CD8-positive, alpha-beta memory T cell (primary cell): ENCODE measurements at regions not wholly inside any gene's neighbourhood (a gene's known extent, or its start where the extent isn't known, plus 50 kb on each side); places are given as distances from the start of the nearest gene placed in this dataset.

Source experiments
- CTCF ChIA-PET: fragments of 350-600 bp; sonication (Branson Sonifier 250); formaldehyde crosslinking; loops from one replicate; lab custom pipeline; 2021; ENCODE audit warnings: antibody characterized with exemption; lab: Charles Lee
- POLR2A ChIA-PET: fragments of 350-600 bp; sonication (Branson Sonifier 250); formaldehyde crosslinking; loops from one replicate; lab custom pipeline; 2021; ENCODE audit warnings: antibody characterized with exemption; lab: Charles Lee
- DNase-seq, 5 donors: peaks; one replicate each; pipeline versions ENCODE4 v3.0.0 to v3.0.0-alpha.2; 2020 to 2022; ENCODE audit warnings: mixed read lengths in 1 of 5
- H3K27ac ChIP-seq: one replicate; pipeline ENCODE4 v1.7.0; 2013; ENCODE audit warnings: low read depth, mild to moderate bottlenecking, low read length, moderate library complexity
- H3K27me3 ChIP-seq: 2 replicates; pipeline ENCODE4 v1.7.0; 2013; ENCODE audit warnings: low read length, mild to moderate bottlenecking; ENCODE audit not compliant: insufficient read depth, poor library complexity, severe bottlenecking
- H3K36me3 ChIP-seq: 2 replicates; pipeline ENCODE4 v1.7.0; 2013; ENCODE audit warnings: mild to moderate bottlenecking, low read length, moderate library complexity; ENCODE audit not compliant: insufficient read depth
- H3K4me1 ChIP-seq: 2 replicates; pipeline ENCODE4 v1.7.0; 2013; ENCODE audit warnings: mild to moderate bottlenecking, low read length, moderate library complexity; ENCODE audit not compliant: insufficient read depth
- H3K4me3 ChIP-seq: 2 replicates; pipeline ENCODE4 v1.7.0; 2013; ENCODE audit warnings: mild to moderate bottlenecking, low read length
- H3K9me3 ChIP-seq: 2 replicates; pipeline ENCODE4 v1.7.0; 2013; ENCODE audit warnings: mild to moderate bottlenecking, low read length
- H3K27ac Mint-ChIP-seq, 8 donors: one replicate each; pipeline ENCODE4 v1.8.0; 2020 to 2021; ENCODE audit warnings: mixed read lengths in 8 of 8, mild to moderate bottlenecking in 6 of 8, inconsistent platforms in 3 of 8, moderate library complexity in 3 of 8
- H3K27me3 Mint-ChIP-seq, 2 donors: one replicate each; pipeline ENCODE4 v1.8.0; 2020 to 2021; ENCODE audit warnings: mixed read lengths in 2 of 2, mild to moderate bottlenecking in 1 of 2, moderate library complexity in 1 of 2
- H3K36me3 Mint-ChIP-seq, 3 donors: one replicate each; pipeline ENCODE4 v1.8.0; 2020 to 2021; ENCODE audit warnings: mixed read lengths in 3 of 3, inconsistent platforms in 1 of 3, mild to moderate bottlenecking in 1 of 3
- H3K4me1 Mint-ChIP-seq, 3 donors: one replicate each; pipeline ENCODE4 v1.8.0; 2020 to 2021; ENCODE audit warnings: mixed read lengths in 3 of 3, inconsistent platforms in 1 of 3, mild to moderate bottlenecking in 1 of 3
- H3K4me3 Mint-ChIP-seq, 7 donors: one replicate each; pipeline ENCODE4 v1.8.0; 2020 to 2021; ENCODE audit warnings: mixed read lengths in 7 of 7, mild to moderate bottlenecking in 6 of 7, moderate library complexity in 4 of 7, inconsistent platforms in 2 of 7
- H3K9me3 Mint-ChIP-seq, 5 donors: one replicate each; pipeline ENCODE4 v1.8.0; 2020 to 2022; ENCODE audit warnings: mixed read lengths in 5 of 5, mild to moderate bottlenecking in 3 of 5, moderate library complexity in 2 of 5, inconsistent platforms in 1 of 5

- no peaks in the 10 kb centered on the region for H3K4me1 Mint-ChIP-seq
- no peaks in the 10 kb centered on the region for H3K27me3 ChIP-seq
- no peak for DNase-seq
- no peaks in the 10 kb centered on the region for H3K36me3 ChIP-seq
- H3K27me3 Mint-ChIP-seq: peaks cover 4 to 11% of the 10 kb centered on the region in 2 donors
- H3K4me3 Mint-ChIP-seq: no peak overlapping the region
- H3K9me3 Mint-ChIP-seq: no peaks in the 10 kb centered on the region
- ChIA-PET CTCF (no interaction called here), POLR2A (no interaction called here)
- no peak overlapping the region for H3K27ac Mint-ChIP-seq
- no peak overlapping the region for H3K4me3 ChIP-seq
- no peaks in the 10 kb centered on the region for H3K36me3 Mint-ChIP-seq
- H3K27ac ChIP-seq: no peak overlapping the region
- no peaks in the 10 kb centered on the region for H3K9me3 ChIP-seq
- no peaks in the 10 kb centered on the region for H3K4me1 ChIP-seq
Observed at GRCh38 chr16:47881574-47881973, 274.2 kb downstream of the ABCC12 start.

DNA sequence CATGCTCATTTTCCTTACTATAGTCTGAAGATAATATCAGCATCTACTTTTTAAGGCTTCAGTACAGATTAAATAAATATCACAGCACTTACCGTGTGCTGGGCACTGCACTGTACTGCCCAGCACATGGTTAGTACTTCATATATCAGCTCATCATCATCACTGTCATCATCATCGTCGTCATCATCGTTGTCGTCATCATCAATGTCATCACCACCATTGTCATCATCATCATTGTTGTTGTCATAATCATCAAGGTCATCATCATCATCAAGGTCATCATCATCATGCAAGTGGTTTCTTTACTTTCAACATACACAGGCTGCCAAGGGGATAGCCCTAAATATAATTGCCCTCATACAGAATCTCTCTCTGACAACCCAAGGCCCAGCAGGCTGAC is 275.1 kb downstream of the ABCC12 start:
- Histone ChIP-seq H3K36me3 (no peaks in the 10 kb centered on the region), H3K4me1 (no peaks in the 10 kb centered on the region), H3K9me3 (no peaks in the 10 kb centered on the region), H3K4me3 (no peak overlapping the region), H3K27me3 (no peaks in the 10 kb centered on the region), H3K27ac (no peak overlapping the region)
- no peak overlapping the region for H3K4me3 Mint-ChIP-seq
- H3K27me3 Mint-ChIP-seq: peaks cover 3 to 4% of the 10 kb centered on the region in 2 donors
- no peaks in the 10 kb centered on the region for H3K4me1 Mint-ChIP-seq
- H3K27ac Mint-ChIP-seq: no peak overlapping the region
- no peak for DNase-seq
- no peaks in the 10 kb centered on the region for H3K9me3 Mint-ChIP-seq
- CTCF ChIA-PET: no interaction called here
- no peaks in the 10 kb centered on the region for H3K36me3 Mint-ChIP-seq
- POLR2A ChIA-PET: no interaction called here

DNA sequence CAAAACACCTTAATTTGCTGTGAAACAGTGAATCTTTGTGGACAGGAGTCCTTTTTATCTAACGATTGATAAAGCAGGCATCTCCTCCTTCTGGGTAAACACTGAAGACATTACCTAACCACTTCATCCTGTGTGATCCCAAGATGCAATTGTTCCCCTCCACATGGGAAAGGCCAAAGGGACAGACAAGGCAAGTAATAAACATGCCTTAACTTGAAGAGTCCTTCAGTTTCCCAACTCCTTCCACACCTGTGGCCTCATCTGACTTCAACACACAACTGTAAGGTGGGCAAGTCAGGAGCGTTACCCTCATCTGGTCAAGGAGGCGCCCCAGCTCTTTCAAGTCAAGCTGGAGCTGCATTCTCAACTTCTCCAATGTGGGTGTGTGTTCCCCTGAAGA is 278.6 kb downstream of the ABCC12 start:
- ChIA-PET CTCF (no interaction called here), POLR2A (no interaction called here)
- Mint-ChIP-seq H3K4me3 (no peak overlapping the region), H3K27ac (no peak overlapping the region), H3K4me1 (no peaks in the 10 kb centered on the region), H3K27me3 (peaks cover 7 to 8% of the 10 kb centered on the region in 2 donors), H3K36me3 (no peaks in the 10 kb centered on the region), H3K9me3 (no peaks in the 10 kb centered on the region)
- no peak for DNase-seq
- no peaks in the 10 kb centered on the region for H3K4me1 ChIP-seq
- no peak overlapping the region for H3K27ac ChIP-seq
- H3K36me3 ChIP-seq: no peaks in the 10 kb centered on the region
- H3K27me3 ChIP-seq: no peaks in the 10 kb centered on the region
- no peaks in the 10 kb centered on the region for H3K9me3 ChIP-seq
- H3K4me3 ChIP-seq: no peak overlapping the region

- Histone ChIP-seq H3K36me3 (no peaks in the 10 kb centered on the region), H3K4me3 (no peak overlapping the region), H3K4me1 (no peaks in the 10 kb centered on the region), H3K9me3 (no peaks in the 10 kb centered on the region), H3K27me3 (no peaks in the 10 kb centered on the region), H3K27ac (no peak overlapping the region)
- DNase-seq: no peak
- H3K36me3 Mint-ChIP-seq: no peaks in the 10 kb centered on the region
- no peaks in the 10 kb centered on the region for H3K4me1 Mint-ChIP-seq
- H3K4me3 Mint-ChIP-seq: no peak overlapping the region
- H3K9me3 Mint-ChIP-seq: no peaks in the 10 kb centered on the region
- no peak overlapping the region for H3K27ac Mint-ChIP-seq
- H3K27me3 Mint-ChIP-seq: peaks cover 5 to 8% of the 10 kb centered on the region in 2 donors
- CTCF ChIA-PET: interaction anchor here (1.3 kb wide), 1 partner anchor 9 kb away, joined by 3 read pairs; no protein-coding TSS in a partner anchor
- POLR2A ChIA-PET: no interaction called here
Observed at GRCh38 chr16:47876511-47876910, 279.3 kb downstream of the ABCC12 start.

DNA sequence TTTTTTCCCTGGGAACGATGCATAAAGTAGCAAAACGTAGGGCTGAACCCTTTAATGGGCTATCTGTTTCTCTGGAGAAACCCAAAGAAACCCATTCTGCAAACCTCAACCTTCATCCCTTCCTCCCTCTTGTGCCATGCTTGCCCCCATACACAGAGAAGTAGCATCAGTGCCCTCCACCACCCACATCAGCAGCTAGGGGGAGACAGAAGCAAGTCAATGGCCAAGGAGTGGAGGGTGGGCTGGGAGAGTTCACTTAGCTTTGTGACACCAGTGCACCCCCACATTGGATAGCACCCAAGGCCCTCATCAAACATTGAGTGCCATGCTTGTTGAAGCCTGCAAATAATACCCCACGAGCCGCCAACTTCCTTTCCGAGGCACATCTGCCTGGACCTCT is 282.4 kb downstream of the ABCC12 start:
- Histone ChIP-seq H3K4me3 (no peak overlapping the region), H3K9me3 (no peaks in the 10 kb centered on the region), H3K27me3 (no peaks in the 10 kb centered on the region), H3K4me1 (no peaks in the 10 kb centered on the region), H3K27ac (no peak overlapping the region), H3K36me3 (no peaks in the 10 kb centered on the region)
- Mint-ChIP-seq H3K4me3 (no peak overlapping the region), H3K36me3 (no peaks in the 10 kb centered on the region), H3K27ac (no peak overlapping the region), H3K4me1 (no peaks in the 10 kb centered on the region), H3K27me3 (peaks cover 5 to 8% of the 10 kb centered on the region in 2 donors), H3K9me3 (peaks cover 0 to 2% (median 0%) of the 10 kb centered on the region in 5 donors)
- ChIA-PET CTCF (no interaction called here), POLR2A (no interaction called here)
- DNase-seq: no peak

DNA sequence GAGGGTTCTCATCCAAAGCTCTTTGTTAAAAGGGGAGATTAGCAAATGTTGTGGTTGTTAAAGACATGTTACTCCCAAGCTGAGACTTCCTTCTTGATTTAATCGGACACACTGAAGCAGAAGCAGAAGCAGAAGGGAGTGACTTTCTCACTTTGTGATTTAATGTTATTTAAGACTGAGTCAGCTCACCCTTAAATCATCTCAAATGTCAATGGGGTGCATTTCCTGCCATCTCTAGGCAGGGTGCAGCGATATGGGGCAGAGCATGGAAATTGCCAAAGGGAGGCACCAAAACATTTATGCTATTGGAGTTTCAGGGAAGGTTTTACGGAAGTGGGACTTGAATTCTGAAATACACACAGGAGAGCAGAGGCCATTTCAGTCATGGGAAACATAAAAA is 283.6 kb downstream of the ABCC12 start:
- CTCF ChIA-PET: no interaction called here

GRCh38 chr16:47866423-47866822 is 289.4 kb downstream of the ABCC12 start:
- no peak for DNase-seq
- Mint-ChIP-seq H3K27me3 (peaks cover 15 to 17% of the 10 kb centered on the region in 2 donors), H3K4me1 (no peaks in the 10 kb centered on the region), H3K27ac (no peak overlapping the region), H3K36me3 (no peaks in the 10 kb centered on the region), H3K4me3 (no peak overlapping the region), H3K9me3 (peaks cover 2 to 9% (median 4%) of the 10 kb centered on the region in 5 donors)
- no peaks in the 10 kb centered on the region for H3K27me3 ChIP-seq
- no peak overlapping the region for H3K4me3 ChIP-seq
- H3K4me1 ChIP-seq: no peaks in the 10 kb centered on the region
- no peak overlapping the region for H3K27ac ChIP-seq
- H3K9me3 ChIP-seq: no peaks in the 10 kb centered on the region
- ChIA-PET CTCF (no interaction called here), POLR2A (no interaction called here)
- no peaks in the 10 kb centered on the region for H3K36me3 ChIP-seq

More for the DNA sequence above, 283.6 kb downstream of the ABCC12 start:
- H3K27ac ChIP-seq: no peak overlapping the region
- Mint-ChIP-seq H3K27me3 (peaks cover 5 to 8% of the 10 kb centered on the region in 2 donors), H3K36me3 (no peaks in the 10 kb centered on the region), H3K9me3 (peaks cover 0 to 6% (median 4%) of the 10 kb centered on the region in 5 donors), H3K4me3 (no peak overlapping the region), H3K27ac (no peak overlapping the region), H3K4me1 (no peaks in the 10 kb centered on the region)
- DNase-seq: no peak
- no peak overlapping the region for H3K4me3 ChIP-seq
- no peaks in the 10 kb centered on the region for H3K27me3 ChIP-seq
- POLR2A ChIA-PET: no interaction called here
- no peaks in the 10 kb centered on the region for H3K9me3 ChIP-seq
- no peaks in the 10 kb centered on the region for H3K4me1 ChIP-seq
- no peaks in the 10 kb centered on the region for H3K36me3 ChIP-seq

- H3K4me3 Mint-ChIP-seq: no peak overlapping the region
- ChIA-PET POLR2A (no interaction called here), CTCF (no interaction called here)
Observed at GRCh38 chr16:47865337-47865855, 290.4 kb downstream of the ABCC12 start.

More at GRCh38 chr16:47865337-47865855, 290.4 kb downstream of the ABCC12 start:
- DNase-seq: no peak
- peaks cover 2 to 8% (median 4%) of the 10 kb centered on the region in 5 donors for H3K9me3 Mint-ChIP-seq
- Histone ChIP-seq H3K4me1 (no peaks in the 10 kb centered on the region), H3K27ac (no peak overlapping the region), H3K27me3 (no peaks in the 10 kb centered on the region), H3K4me3 (no peak overlapping the region), H3K9me3 (no peaks in the 10 kb centered on the region), H3K36me3 (no peaks in the 10 kb centered on the region)
- no peak overlapping the region for H3K27ac Mint-ChIP-seq
- no peaks in the 10 kb centered on the region for H3K4me1 Mint-ChIP-seq
- no peaks in the 10 kb centered on the region for H3K36me3 Mint-ChIP-seq
- peaks cover 15 to 20% of the 10 kb centered on the region in 2 donors for H3K27me3 Mint-ChIP-seq
